OCI-LY7 (cell line): ENCODE measurements at regions not wholly inside any gene's neighbourhood (a gene's known extent, or its start where the extent isn't known, plus 50 kb on each side); places are given as distances from the start of the nearest gene placed in this dataset.

ENCODE experiments used
- BruUV-seq: library from RNA; stranded (reverse); fragments of 400-500 nt; replicated peaks from 2 replicates; lab custom pipeline; 2021; lab: Mats Ljungman, UMichigan
- CTCF ChIA-PET: fragments of 300-600 bp; sonication (Branson Sonifier 250); formaldehyde crosslinking; loops from one replicate; lab custom pipeline; 2022; ENCODE audit warnings: antibody characterized with exemption; ENCODE audit not compliant: unreplicated experiment; lab: Charles Lee
- POLR2A ChIA-PET: fragments of 300-600 bp; sonication (Branson Sonifier 250); formaldehyde crosslinking; loops from one replicate; lab custom pipeline; 2022; ENCODE audit warnings: antibody characterized with exemption; lab: Charles Lee
- DNase-seq: peaks from one replicate; pipeline ENCODE4 v3.0.0-alpha.2; 2015; ENCODE audit warnings: low spot score
- H2AFZ ChIP-seq: fragments of 200-600 bp; sonication (generic), shearing (Covaris generic); 2 replicates; pipeline ENCODE4 v1.6.1; 2014; ENCODE audit warnings: mild to moderate bottlenecking, antibody characterized with exemption, low read length, moderate library complexity
- H3K27ac ChIP-seq: fragments of 200-600 bp; sonication (generic); 2 replicates; pipeline ENCODE4 v1.5.1; 2014; ENCODE audit warnings: mixed run types, low read depth, mild to moderate bottlenecking, moderate library complexity, low read length, inconsistent platforms; ENCODE audit not compliant: poor library complexity, severe bottlenecking
- H3K36me3 ChIP-seq: fragments of 200-600 bp; sonication (generic); 2 replicates; pipeline ENCODE4 v1.6.1; 2014; ENCODE audit warnings: mild to moderate bottlenecking, antibody characterized with exemption, low read length, moderate library complexity, mixed read lengths; ENCODE audit not compliant: insufficient read depth
- H3K4me1 ChIP-seq: fragments of 200-600 bp; sonication (generic); 2 replicates; pipeline ENCODE4 v1.5.1; 2014; ENCODE audit warnings: mild to moderate bottlenecking, low read length; ENCODE audit not compliant: insufficient read depth, poor library complexity, severe bottlenecking
- H3K4me2 ChIP-seq: fragments of 200-600 bp; sonication (generic); 2 replicates; pipeline ENCODE4 v1.6.1; 2014; ENCODE audit warnings: mild to moderate bottlenecking, low read length
- H3K4me3 ChIP-seq: fragments of 200-600 bp; sonication (generic); 2 replicates; pipeline ENCODE4 v1.5.1; 2014; ENCODE audit warnings: mild to moderate bottlenecking, low read depth, low read length; ENCODE audit not compliant: poor library complexity, severe bottlenecking
- H3K79me2 ChIP-seq: fragments of 200-600 bp; sonication (generic); 2 replicates; pipeline ENCODE4 v1.6.1; 2016; ENCODE audit warnings: low read depth, mild to moderate bottlenecking, low read length, moderate library complexity, mixed read lengths; ENCODE audit not compliant: insufficient read depth
- H3K9me2 ChIP-seq: fragments of 200-600 bp; sonication (generic); 2 replicates; pipeline ENCODE4 v1.6.1; 2016; ENCODE audit warnings: mild to moderate bottlenecking, low read length, mixed read lengths; ENCODE audit not compliant: insufficient read depth
- H3K9me3 ChIP-seq: fragments of 200-600 bp; sonication (generic); 2 replicates; pipeline ENCODE4 v1.6.1; 2014; ENCODE audit warnings: mild to moderate bottlenecking, mixed run types, low read length, mixed read lengths
- H4K20me1 ChIP-seq: fragments of 200-600 bp; sonication (generic); 2 replicates; pipeline ENCODE4 v1.6.1; 2014; ENCODE audit warnings: mild to moderate bottlenecking, antibody characterized with exemption, low read length, moderate library complexity, mixed read lengths; ENCODE audit not compliant: insufficient read depth
- CTCF ChIP-seq: fragments of 200-600 bp; sonication (generic); conservative IDR thresholded peaks from 2 replicates; pipeline ENCODE4 v1.5.1; 2014; ENCODE audit warnings: mild to moderate bottlenecking, antibody characterized with exemption, low read length, moderate library complexity, mixed read lengths
- EZH2phosphoT487 ChIP-seq: fragments of 200-600 bp; sonication (generic); IDR thresholded peaks from 2 replicates; pipeline ENCODE4 v1.6.1; 2018; ENCODE audit warnings: low read depth, borderline replicate concordance, mild to moderate bottlenecking, mixed run types, antibody characterized with exemption, low read length, moderate library complexity, mixed read lengths
- intact Hi-C: fragments of 100-400 bp; cut with micrococcal nuclease; formaldehyde crosslinking; loops from one replicate; pipeline ENCODE4 v1.10.0; 2022; ENCODE audit not compliant: unreplicated experiment

GRCh38 chr16:86031141-86031678, 132.2 kb downstream of the IRF8 start:
- no peak for TF ChIP-seq EZH2phosphoT487
- no peak for TF ChIP-seq CTCF
- ChIA-PET POLR2A (interaction anchor here (0.7 kb wide), 1 partner anchor 69 kb away, joined by 4 read pairs; no protein-coding TSS in a partner anchor), CTCF (no interaction called here)
- no peaks in the 10 kb centered on the region for H4K20me1 ChIP-seq
- H3K4me3 ChIP-seq, result no peak overlapping the region
- H3K79me2 ChIP-seq, result no peaks in the 10 kb centered on the region
- H2AFZ ChIP-seq, result no peak overlapping the region
- no peaks in the 10 kb centered on the region for H3K9me3 ChIP-seq
- H3K36me3 ChIP-seq, result no peaks in the 10 kb centered on the region
- no TSS peak for BruUV-seq
- no peak overlapping the region for H3K27ac ChIP-seq
- DNase-seq, result no peak
- intact Hi-C loops, result no loop called here
- H3K4me1 ChIP-seq, result no peaks in the 10 kb centered on the region
- H3K9me2 ChIP-seq, result no peaks in the 10 kb centered on the region
- H3K4me2 ChIP-seq, result no peak overlapping the region

GRCh38 chr16:86033016-86033474, 134.1 kb downstream of the IRF8 start:
- no peaks in the 10 kb centered on the region for H3K79me2 ChIP-seq
- no peak for TF ChIP-seq CTCF
- no peak for TF ChIP-seq EZH2phosphoT487
- POLR2A ChIA-PET, result interaction anchor here (0.6 kb wide), 1 partner anchor 182 kb away, joined by 3 read pairs; no protein-coding TSS in a partner anchor
- no peak overlapping the region for H3K27ac ChIP-seq
- intact Hi-C loops, result no loop called here
- H3K4me1 ChIP-seq, result no peaks in the 10 kb centered on the region
- BruUV-seq, result no TSS peak
- H3K4me2 ChIP-seq, result no peak overlapping the region
- no peak overlapping the region for H2AFZ ChIP-seq
- DNase-seq, result no peak
- CTCF ChIA-PET, result no interaction called here
- no peaks in the 10 kb centered on the region for H3K36me3 ChIP-seq
- H3K9me3 ChIP-seq, result no peaks in the 10 kb centered on the region
- H3K4me3 ChIP-seq, result no peak overlapping the region
- H4K20me1 ChIP-seq, result no peaks in the 10 kb centered on the region
- no peaks in the 10 kb centered on the region for H3K9me2 ChIP-seq

GRCh38 chr16:86033971-86034370, 135.0 kb downstream of the IRF8 start:
- DNase-seq, result no peak
- no TSS peak for BruUV-seq
- CTCF ChIA-PET, result no interaction called here
- intact Hi-C loops, result no loop called here
- Histone ChIP-seq H3K9me3 (no peaks in the 10 kb centered on the region), H3K9me2 (no peaks in the 10 kb centered on the region), H3K4me3 (no peak overlapping the region), H4K20me1 (no peaks in the 10 kb centered on the region), H3K79me2 (no peaks in the 10 kb centered on the region), H2AFZ (no peak overlapping the region), H3K4me2 (no peak overlapping the region), H3K36me3 (no peaks in the 10 kb centered on the region), H3K4me1 (no peaks in the 10 kb centered on the region), H3K27ac (no peak overlapping the region)
- POLR2A ChIA-PET, result no interaction called here
- TF ChIP-seq EZH2phosphoT487 (no peak), CTCF (no peak)
